ENCODE measurements at regions not wholly inside any gene's neighbourhood (a gene's known extent, or its start where the extent isn't known, plus 50 kb on each side); places are given as distances from the start of the nearest gene placed in this dataset.

GRCh38 chr5:90014420-90014819 lies 395.1 kb downstream of the CETN3 start:
- no peaks in the 10 kb centered on the region for H3K9me3 ChIP-seq (ENCODE audit: low read length)
- no peaks in the 10 kb centered on the region for H3K4me1 ChIP-seq (ENCODE audit: insufficient read depth, low read length, poor library complexity, severe bottlenecking)
- no peak for DNase-seq (ENCODE audit: low spot score)
- CTCF ChIA-PET (ENCODE audit: unreplicated experiment): no interaction called here
- TF ChIP-seq, protein P1, sequence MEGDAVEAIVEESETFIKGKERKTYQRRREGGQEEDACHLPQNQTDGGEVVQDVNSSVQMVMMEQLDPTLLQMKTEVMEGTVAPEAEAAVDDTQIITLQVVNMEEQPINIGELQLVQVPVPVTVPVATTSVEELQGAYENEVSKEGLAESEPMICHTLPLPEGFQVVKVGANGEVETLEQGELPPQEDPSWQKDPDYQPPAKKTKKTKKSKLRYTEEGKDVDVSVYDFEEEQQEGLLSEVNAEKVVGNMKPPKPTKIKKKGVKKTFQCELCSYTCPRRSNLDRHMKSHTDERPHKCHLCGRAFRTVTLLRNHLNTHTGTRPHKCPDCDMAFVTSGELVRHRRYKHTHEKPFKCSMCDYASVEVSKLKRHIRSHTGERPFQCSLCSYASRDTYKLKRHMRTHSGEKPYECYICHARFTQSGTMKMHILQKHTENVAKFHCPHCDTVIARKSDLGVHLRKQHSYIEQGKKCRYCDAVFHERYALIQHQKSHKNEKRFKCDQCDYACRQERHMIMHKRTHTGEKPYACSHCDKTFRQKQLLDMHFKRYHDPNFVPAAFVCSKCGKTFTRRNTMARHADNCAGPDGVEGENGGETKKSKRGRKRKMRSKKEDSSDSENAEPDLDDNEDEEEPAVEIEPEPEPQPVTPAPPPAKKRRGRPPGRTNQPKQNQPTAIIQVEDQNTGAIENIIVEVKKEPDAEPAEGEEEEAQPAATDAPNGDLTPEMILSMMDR (conservative IDR thresholded peaks at IDR 0.05; ENCODE audit: low read length): no peak
- TF ChIP-seq EZH2phosphoT487 (IDR thresholded peaks at IDR 0.05; ENCODE audit: borderline replicate concordance, low read depth, low read length): no peak
- no peaks in the 10 kb centered on the region for H4K20me1 ChIP-seq (ENCODE audit: insufficient read depth, low read length)
- no peak overlapping the region for H3K4me3 ChIP-seq (ENCODE audit: low read depth, low read length, poor library complexity, severe bottlenecking)
- no peak overlapping the region for H3K27ac ChIP-seq (ENCODE audit: low read depth, low read length, poor library complexity, severe bottlenecking)
- BruUV-seq (replicated peaks): no TSS peak
- no peaks in the 10 kb centered on the region for H3K79me2 ChIP-seq (ENCODE audit: insufficient read depth, low read depth, low read length)
- H3K9me2 ChIP-seq (ENCODE audit: insufficient read depth, low read length): no peaks in the 10 kb centered on the region
- H3K36me3 ChIP-seq (ENCODE audit: insufficient read depth, low read length): no peaks in the 10 kb centered on the region
- POLR2A ChIA-PET: no interaction called here
- intact Hi-C loops (cut with micrococcal nuclease; ENCODE audit: unreplicated experiment): no loop called here
- no peak overlapping the region for H2AFZ ChIP-seq (ENCODE audit: low read length)
- no peak overlapping the region for H3K4me2 ChIP-seq (ENCODE audit: low read length)

DNA sequence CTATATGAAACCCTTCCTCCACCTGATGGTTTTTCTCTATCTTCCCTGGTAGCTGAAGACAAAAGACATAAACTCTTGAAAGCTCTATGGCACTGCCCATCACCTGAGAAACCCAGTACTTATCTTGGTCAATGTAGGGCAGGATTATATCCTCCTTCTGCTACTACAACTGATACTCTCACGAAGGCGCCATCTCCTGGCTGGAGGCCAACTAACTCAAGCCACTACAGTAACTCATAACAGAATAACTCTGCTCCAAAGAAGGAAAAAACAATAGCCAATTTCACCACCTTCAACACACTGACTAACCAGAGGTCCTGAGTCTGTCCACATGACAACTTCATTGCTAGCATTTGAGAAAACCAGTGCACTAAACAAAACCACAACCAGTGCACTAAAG lies 409.2 kb downstream of the CETN3 start:
- TF ChIP-seq, protein P1 (conservative IDR thresholded peaks at IDR 0.05; ENCODE audit: low read length): peak; percentile 58
- no peak for TF ChIP-seq EZH2phosphoT487 (IDR thresholded peaks at IDR 0.05; ENCODE audit: borderline replicate concordance, low read depth, low read length)
- POLR2A ChIA-PET: interaction anchor here (0.7 kb wide), 1 partner anchor 17 kb away, joined by 3 read pairs; no protein-coding TSS in a partner anchor
- CTCF ChIA-PET (ENCODE audit: unreplicated experiment): no interaction called here
- no TSS peak for BruUV-seq (replicated peaks)
- Histone ChIP-seq H3K4me2 (ENCODE audit: low read length) (no peak overlapping the region), H3K9me3 (ENCODE audit: low read length) (no peaks in the 10 kb centered on the region), H3K36me3 (ENCODE audit: insufficient read depth, low read length) (no peaks in the 10 kb centered on the region), H4K20me1 (ENCODE audit: insufficient read depth, low read length) (no peaks in the 10 kb centered on the region), H3K79me2 (ENCODE audit: insufficient read depth, low read depth, low read length) (no peaks in the 10 kb centered on the region), H3K4me3 (ENCODE audit: low read depth, low read length, poor library complexity, severe bottlenecking) (no peak overlapping the region), H3K4me1 (ENCODE audit: insufficient read depth, low read length, poor library complexity, severe bottlenecking) (no peaks in the 10 kb centered on the region), H3K9me2 (ENCODE audit: insufficient read depth, low read length) (no peaks in the 10 kb centered on the region), H3K27ac (ENCODE audit: low read depth, low read length, poor library complexity, severe bottlenecking) (no peak overlapping the region), H2AFZ (ENCODE audit: low read length) (no peak overlapping the region)
- intact Hi-C loops (cut with micrococcal nuclease; ENCODE audit: unreplicated experiment): no loop called here
- DNase-seq (ENCODE audit: low spot score): peak; percentile 2

- intact Hi-C loops (cut with micrococcal nuclease; ENCODE audit: unreplicated experiment): no loop called here
- POLR2A ChIA-PET: no interaction called here
- Histone ChIP-seq H3K9me2 (ENCODE audit: insufficient read depth, low read length) (no peaks in the 10 kb centered on the region), H4K20me1 (ENCODE audit: insufficient read depth, low read length) (no peaks in the 10 kb centered on the region), H3K4me1 (ENCODE audit: insufficient read depth, low read length, poor library complexity, severe bottlenecking) (no peaks in the 10 kb centered on the region), H2AFZ (ENCODE audit: low read length) (no peak overlapping the region), H3K79me2 (ENCODE audit: insufficient read depth, low read depth, low read length) (no peaks in the 10 kb centered on the region), H3K4me3 (ENCODE audit: low read depth, low read length, poor library complexity, severe bottlenecking) (no peak overlapping the region), H3K4me2 (ENCODE audit: low read length) (no peak overlapping the region), H3K27ac (ENCODE audit: low read depth, low read length, poor library complexity, severe bottlenecking) (no peak overlapping the region), H3K9me3 (ENCODE audit: low read length) (no peaks in the 10 kb centered on the region), H3K36me3 (ENCODE audit: insufficient read depth, low read length) (no peaks in the 10 kb centered on the region)
- no TSS peak for BruUV-seq (replicated peaks)
- no peak for TF ChIP-seq EZH2phosphoT487 (IDR thresholded peaks at IDR 0.05; ENCODE audit: borderline replicate concordance, low read depth, low read length)
- TF ChIP-seq, protein P1 (conservative IDR thresholded peaks at IDR 0.05; ENCODE audit: low read length): no peak
- CTCF ChIA-PET (ENCODE audit: unreplicated experiment): no interaction called here
- DNase-seq (ENCODE audit: low spot score): no peak
Measured at GRCh38 chr5:89998519-89999305, 410.8 kb downstream of the CETN3 start.

Data from OCI-LY7 (cell line).